ENCODE measurements at regions not wholly inside any gene's neighbourhood (a gene's known extent, or its start where the extent isn't known, plus 50 kb on each side); places are given as distances from the start of the nearest gene placed in this dataset.

- Histone ChIP-seq H3K27me3 (no peaks in the 10 kb centered on the region), H3K36me3 (no peaks in the 10 kb centered on the region), H3K4me1 (peaks cover 23% of the 10 kb centered on the region), H3K9me3 (no peaks in the 10 kb centered on the region), H3K4me3 (ENCODE audit: low read depth, low read length) (no peak overlapping the region)
- DNase-seq = no peak
- no peak for TF ChIP-seq CTCF (IDR thresholded peaks at IDR 0.05; ENCODE audit: low read depth, low read length)
Measured at GRCh38 chr10:118867768-118868167, 113.0 kb upstream of the CACUL1 start.

- no peaks in the 10 kb centered on the region for H3K9me3 ChIP-seq
- DNase-seq = no peak
Measured at GRCh38 chr10:118868589-118868988, 113.8 kb upstream of the CACUL1 start.

GRCh38 chr10:118870467-118871243 is 115.9 kb upstream of the CACUL1 start:
- H3K36me3 ChIP-seq = no peaks in the 10 kb centered on the region
- H3K27me3 ChIP-seq = no peaks in the 10 kb centered on the region
- DNase-seq = peak; percentile 66
- H3K9me3 ChIP-seq = no peaks in the 10 kb centered on the region
- H3K4me3 ChIP-seq (ENCODE audit: low read depth, low read length) = no peak overlapping the region
- H3K4me1 ChIP-seq = peaks cover 23% of the 10 kb centered on the region
- no peak for TF ChIP-seq CTCF (IDR thresholded peaks at IDR 0.05; ENCODE audit: low read depth, low read length)

More at GRCh38 chr10:118868589-118868988, 113.8 kb upstream of the CACUL1 start:
- no peak for TF ChIP-seq CTCF (IDR thresholded peaks at IDR 0.05; ENCODE audit: low read depth, low read length)
- Histone ChIP-seq H3K27me3 (no peaks in the 10 kb centered on the region), H3K36me3 (no peaks in the 10 kb centered on the region), H3K4me3 (ENCODE audit: low read depth, low read length) (no peak overlapping the region), H3K4me1 (peaks cover 23% of the 10 kb centered on the region)

- no peak for DNase-seq
- TF ChIP-seq CTCF (IDR thresholded peaks at IDR 0.05; ENCODE audit: low read depth, low read length) = no peak
- Histone ChIP-seq H3K4me3 (ENCODE audit: low read depth, low read length) (no peak overlapping the region), H3K4me1 (peaks cover 17% of the 10 kb centered on the region), H3K36me3 (no peaks in the 10 kb centered on the region), H3K27me3 (no peaks in the 10 kb centered on the region), H3K9me3 (no peaks in the 10 kb centered on the region)
Measured at GRCh38 chr10:118871244-118871865, 116.6 kb upstream of the CACUL1 start.

GRCh38 chr10:118873091-118873737 is 118.4 kb upstream of the CACUL1 start:
- H3K36me3 ChIP-seq = no peaks in the 10 kb centered on the region
- DNase-seq = no peak
- TF ChIP-seq CTCF (IDR thresholded peaks at IDR 0.05; ENCODE audit: low read depth, low read length) = no peak

GRCh38 chr10:118873738-118874105 is 119.0 kb upstream of the CACUL1 start:
- Histone ChIP-seq H3K36me3 (no peaks in the 10 kb centered on the region), H3K4me1 (peaks cover 14% of the 10 kb centered on the region), H3K9me3 (no peaks in the 10 kb centered on the region), H3K27me3 (no peaks in the 10 kb centered on the region), H3K4me3 (ENCODE audit: low read depth, low read length) (no peak overlapping the region)
- no peak for TF ChIP-seq CTCF (IDR thresholded peaks at IDR 0.05; ENCODE audit: low read depth, low read length)
- DNase-seq = no peak

More at GRCh38 chr10:118873091-118873737, 118.4 kb upstream of the CACUL1 start:
- Histone ChIP-seq H3K9me3 (no peaks in the 10 kb centered on the region), H3K4me1 (peaks cover 14% of the 10 kb centered on the region), H3K27me3 (no peaks in the 10 kb centered on the region), H3K4me3 (ENCODE audit: low read depth, low read length) (no peak overlapping the region)

All from BE2C (cell line).